Activated naive CD4-positive, alpha-beta T cell treated with anti-CD3 and anti-CD28 coated beads for 36 hours (primary cell): ENCODE measurements at regions not wholly inside any gene's neighbourhood (a gene's known extent, or its start where the extent isn't known, plus 50 kb on each side); places are given as distances from the start of the nearest gene placed in this dataset.
"Not testable (repeated sequence)": the region's sequence is repeated elsewhere in the genome, so short reads cannot be mapped to it uniquely, and the experiment has no call there.

ENCODE experiments used
- CTCF ChIA-PET: fragments of 350-600 bp; sonication (Branson Sonifier 250); formaldehyde crosslinking; loops from one replicate; lab custom pipeline; 2021; ENCODE audit warnings: antibody characterized with exemption; lab: Charles Lee
- DNase-seq: peaks from one replicate; pipeline ENCODE4 v3.0.0-alpha.2; 2020
- H3K27ac Mint-ChIP-seq: one replicate; pipeline ENCODE4 v1.8.0; 2021; ENCODE audit warnings: mild to moderate bottlenecking, mixed read lengths
- H3K27me3 Mint-ChIP-seq: one replicate; pipeline ENCODE4 v1.8.0; 2021; ENCODE audit warnings: low read depth, mixed read lengths
- H3K36me3 Mint-ChIP-seq: one replicate; pipeline ENCODE4 v1.8.0; 2021; ENCODE audit warnings: low read depth, mixed read lengths
- H3K4me1 Mint-ChIP-seq: one replicate; pipeline ENCODE4 v1.8.0; 2021; ENCODE audit warnings: low read depth, mixed read lengths
- H3K4me3 Mint-ChIP-seq: one replicate; pipeline ENCODE4 v1.8.0; 2021; ENCODE audit warnings: mild to moderate bottlenecking, moderate library complexity, mixed read lengths
- H3K9me3 Mint-ChIP-seq: one replicate; pipeline ENCODE4 v1.8.0; 2021; ENCODE audit warnings: mixed read lengths
- intact Hi-C: fragments of 100-400 bp; cut with micrococcal nuclease; formaldehyde crosslinking; loops from one replicate; pipeline ENCODE4 v1.15.1; 2023

DNA sequence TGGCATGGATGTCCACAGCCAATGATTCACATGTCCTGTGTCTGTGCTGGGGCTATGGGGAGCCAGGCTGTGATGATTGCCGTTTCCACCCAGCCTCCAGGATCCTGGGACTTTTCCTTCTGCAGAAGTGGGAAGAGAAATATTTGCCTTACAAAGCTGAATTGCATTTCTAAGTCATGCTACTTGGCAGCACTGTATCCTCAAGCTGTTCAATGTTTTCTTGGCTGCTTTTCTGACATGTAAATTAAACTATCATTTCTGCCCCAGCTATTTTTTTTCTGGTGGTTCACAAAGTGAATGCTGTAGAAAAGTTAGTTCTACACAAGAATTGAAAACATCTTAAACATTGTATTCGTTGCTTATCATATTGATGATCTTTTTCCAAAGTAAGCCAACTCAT, 51.9 kb upstream of the TCERG1L start:
- H3K27me3 Mint-ChIP-seq: peaks cover 7% of the 10 kb centered on the region
- no peak overlapping the region for H3K27ac Mint-ChIP-seq
- CTCF ChIA-PET: no interaction called here
- no peak overlapping the region for H3K4me3 Mint-ChIP-seq
- intact Hi-C loops: no loop called here
- H3K4me1 Mint-ChIP-seq: no peaks in the 10 kb centered on the region
- no peaks in the 10 kb centered on the region for H3K36me3 Mint-ChIP-seq
- DNase-seq: no peak
- H3K9me3 Mint-ChIP-seq: peaks cover 12% of the 10 kb centered on the region

DNA sequence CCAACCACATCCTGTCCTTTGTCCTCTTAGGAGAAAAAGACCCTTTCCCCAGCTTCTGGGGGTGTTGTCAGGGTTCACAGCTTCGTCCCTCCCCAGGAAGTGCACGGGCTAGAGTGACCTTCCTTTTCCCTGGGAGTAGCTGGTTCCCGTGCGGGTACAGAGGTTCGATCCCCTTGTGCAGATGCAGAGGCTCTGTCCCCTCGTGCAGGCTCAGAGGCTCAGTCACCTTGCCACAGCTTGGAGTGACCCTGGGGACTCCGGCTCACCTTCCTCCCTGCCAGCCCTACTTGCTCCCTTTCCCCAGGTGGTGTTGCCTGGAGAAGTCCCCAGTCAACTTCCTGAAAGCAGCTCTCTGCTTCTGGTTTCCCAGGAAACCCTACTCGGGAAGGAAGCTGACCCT, 60.0 kb upstream of the TCERG1L start:
- no peak for DNase-seq
- Mint-ChIP-seq H3K36me3 (no peaks in the 10 kb centered on the region), H3K9me3 (peaks cover 16% of the 10 kb centered on the region), H3K27ac (no peak overlapping the region), H3K27me3 (peaks cover 1% of the 10 kb centered on the region), H3K4me1 (no peaks in the 10 kb centered on the region), H3K4me3 (no peak overlapping the region)
- intact Hi-C loops: no loop called here
- CTCF ChIA-PET: no interaction called here

DNA sequence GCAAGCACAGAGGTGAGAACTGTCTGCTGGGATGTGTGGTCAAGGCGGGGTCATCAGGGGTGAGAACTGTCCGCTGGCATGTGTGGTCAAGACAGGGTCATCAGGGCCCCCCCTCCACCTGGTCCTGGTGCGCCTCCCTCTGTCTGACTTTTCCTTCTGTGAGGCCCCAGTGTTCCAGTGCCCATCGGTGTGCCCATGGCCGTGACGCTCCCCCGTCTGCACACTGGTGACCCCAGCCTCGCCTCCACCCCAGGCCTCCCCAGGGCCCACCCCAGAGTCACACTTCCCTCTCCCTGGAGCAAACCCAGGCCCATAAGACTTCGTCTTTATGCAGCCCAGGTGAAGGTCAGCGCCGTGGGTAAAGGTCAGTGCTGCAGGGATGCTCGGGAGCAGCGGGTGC, 70.1 kb upstream of the TCERG1L start:
- Mint-ChIP-seq H3K4me3 (no peak overlapping the region), H3K27ac (no peak overlapping the region), H3K27me3 (no peaks in the 10 kb centered on the region), H3K36me3 (no peaks in the 10 kb centered on the region), H3K4me1 (no peaks in the 10 kb centered on the region), H3K9me3 (peaks cover under 1% of the 10 kb centered on the region)
- CTCF ChIA-PET: no interaction called here
- DNase-seq: no peak
- intact Hi-C loops: no loop called here

DNA sequence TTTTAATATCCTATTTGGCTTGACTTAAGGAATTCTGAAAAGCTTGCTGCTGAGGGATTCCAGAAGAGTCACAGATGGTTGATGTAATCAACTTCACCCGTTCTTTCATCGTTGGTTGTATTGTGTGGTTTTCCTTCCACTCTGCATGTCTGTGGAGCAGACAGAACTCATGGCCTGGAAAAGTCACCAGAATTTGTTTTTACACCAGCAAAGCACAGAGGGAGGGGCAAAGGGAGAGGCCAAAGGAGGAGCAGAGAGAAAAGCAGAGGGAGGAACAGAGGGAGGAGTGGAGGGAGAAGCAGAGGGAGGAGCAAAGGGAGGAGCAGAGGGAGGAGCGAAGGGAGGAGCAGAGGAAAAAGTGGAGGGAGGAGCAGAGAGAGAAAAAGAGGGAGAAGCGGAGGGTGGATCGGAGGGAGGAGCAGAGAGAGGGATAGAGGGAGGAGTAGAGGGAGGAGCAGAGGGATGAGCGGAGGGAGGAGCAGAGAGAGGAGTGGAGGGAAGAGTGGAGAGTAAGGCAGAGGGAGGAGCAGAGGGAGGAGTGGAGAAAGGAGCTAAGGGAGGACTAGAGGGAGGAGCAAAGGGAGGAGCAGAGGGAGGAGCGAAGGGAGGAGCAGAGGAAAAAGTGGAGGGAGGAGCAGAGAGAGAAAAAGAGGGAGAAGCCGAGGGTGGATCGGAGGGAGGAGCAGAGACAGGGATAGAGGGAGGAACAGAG, 73.8 kb upstream of the TCERG1L start:
- H3K27ac Mint-ChIP-seq, H3K4me3 Mint-ChIP-seq, H3K9me3 Mint-ChIP-seq, DNase-seq, intact Hi-C loops, H3K36me3 Mint-ChIP-seq, CTCF ChIA-PET, H3K4me1 Mint-ChIP-seq, H3K27me3 Mint-ChIP-seq: not testable (repeated sequence)

DNA sequence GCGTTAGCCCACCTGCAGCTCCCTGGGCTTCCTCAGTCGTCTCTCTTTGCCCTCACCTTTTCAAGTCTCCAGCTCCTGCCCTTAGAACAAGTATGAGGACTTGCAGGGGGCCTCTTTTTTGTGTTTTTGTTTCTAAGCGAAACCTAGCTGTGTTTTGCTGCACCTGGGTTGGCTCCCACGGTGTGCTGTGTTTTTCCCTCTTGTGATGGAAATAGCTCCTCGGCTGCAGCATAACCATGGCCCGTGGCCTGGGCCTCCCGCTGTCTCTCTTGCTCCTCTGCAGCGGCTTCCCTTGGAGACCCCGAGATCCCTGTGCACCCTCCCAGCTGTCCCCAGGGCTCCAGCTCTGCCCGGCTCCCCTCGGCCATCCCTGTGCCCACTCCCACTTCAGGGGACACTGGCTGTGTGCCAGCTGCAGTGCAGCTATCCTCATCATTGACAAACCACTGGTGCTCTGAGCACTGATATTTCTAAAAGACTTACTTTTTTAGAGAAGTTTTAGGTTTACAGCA, 75.6 kb upstream of the TCERG1L start:
- Mint-ChIP-seq H3K27me3 (no peaks in the 10 kb centered on the region), H3K4me1 (no peaks in the 10 kb centered on the region), H3K36me3 (no peaks in the 10 kb centered on the region), H3K27ac (no peak overlapping the region), H3K9me3 (no peaks in the 10 kb centered on the region), H3K4me3 (no peak overlapping the region)
- intact Hi-C loops: no loop called here
- CTCF ChIA-PET: no interaction called here
- no peak for DNase-seq

DNA sequence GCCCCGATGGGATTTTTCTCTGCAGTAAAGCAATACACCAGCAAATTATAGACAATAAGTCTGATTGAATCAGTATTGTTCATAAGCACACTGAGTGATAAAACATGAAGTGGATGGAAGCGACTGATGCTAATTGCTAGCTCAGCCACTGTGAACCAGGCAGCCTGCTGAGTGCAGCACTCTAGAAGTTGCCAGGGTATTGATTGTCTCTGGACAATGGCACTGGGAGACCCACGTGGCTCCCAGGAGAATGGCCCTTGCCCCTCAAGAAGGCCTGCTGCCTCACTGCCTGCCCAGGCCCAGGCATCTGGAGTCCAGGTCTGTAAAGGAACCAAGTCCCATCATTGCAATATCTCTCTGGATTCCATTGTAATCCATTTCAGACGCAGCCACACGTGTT, 80.4 kb upstream of the TCERG1L start:
- no peaks in the 10 kb centered on the region for H3K36me3 Mint-ChIP-seq
- H3K4me3 Mint-ChIP-seq: no peak overlapping the region
- H3K27me3 Mint-ChIP-seq: no peaks in the 10 kb centered on the region
- no peaks in the 10 kb centered on the region for H3K9me3 Mint-ChIP-seq
- no peaks in the 10 kb centered on the region for H3K4me1 Mint-ChIP-seq
- no peak for DNase-seq
- CTCF ChIA-PET: no interaction called here
- no peak overlapping the region for H3K27ac Mint-ChIP-seq
- intact Hi-C loops: no loop called here

DNA sequence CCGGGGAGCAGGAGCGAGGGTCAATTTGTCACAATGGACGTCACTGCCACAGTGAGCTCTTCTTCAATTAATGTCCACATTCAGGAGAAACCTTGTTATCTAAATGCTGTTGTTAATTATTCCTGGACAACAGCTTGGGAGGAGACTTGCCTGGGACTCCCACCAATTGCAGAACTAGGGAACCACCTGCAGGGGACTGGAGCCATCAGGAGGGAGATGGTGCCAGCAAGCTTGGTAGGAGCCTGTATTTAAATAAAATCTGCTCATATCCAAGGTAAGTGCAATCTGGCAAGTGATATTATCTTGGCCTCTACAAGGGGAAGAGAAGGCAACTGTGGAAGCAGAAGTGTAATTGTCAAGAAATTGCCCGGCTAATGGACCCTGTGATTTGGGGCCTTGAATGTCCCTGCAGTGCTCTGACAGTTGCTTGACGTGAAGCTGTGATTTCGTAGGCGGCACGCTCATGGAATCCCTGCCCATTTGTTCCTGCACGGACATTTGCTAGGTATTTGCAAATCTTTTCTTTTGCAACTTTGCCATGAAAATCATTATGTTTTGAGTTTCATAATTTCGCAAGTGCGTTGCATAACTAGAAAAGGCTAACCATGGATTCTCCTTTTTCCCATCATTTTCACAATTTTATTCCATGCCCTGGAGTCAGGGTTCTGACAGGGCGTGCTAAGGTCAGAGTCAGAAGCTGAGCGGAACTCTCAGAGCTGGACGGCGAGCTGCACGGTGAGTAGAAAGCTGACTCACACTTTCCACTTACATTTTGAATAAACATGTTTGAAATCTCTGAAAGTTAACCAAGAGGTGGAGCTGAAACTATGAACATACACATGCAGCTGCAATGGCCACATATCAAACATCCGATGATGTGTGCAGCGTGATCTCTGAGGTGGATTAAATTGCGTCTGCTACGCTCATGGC, 84.9 kb upstream of the TCERG1L start:
- CTCF ChIA-PET: no interaction called here
- Mint-ChIP-seq H3K4me1 (no peaks in the 10 kb centered on the region), H3K4me3 (no peak overlapping the region), H3K27ac (no peak overlapping the region), H3K9me3 (no peaks in the 10 kb centered on the region), H3K27me3 (no peaks in the 10 kb centered on the region), H3K36me3 (no peaks in the 10 kb centered on the region)
- intact Hi-C loops: no loop called here
- no peak for DNase-seq

DNA sequence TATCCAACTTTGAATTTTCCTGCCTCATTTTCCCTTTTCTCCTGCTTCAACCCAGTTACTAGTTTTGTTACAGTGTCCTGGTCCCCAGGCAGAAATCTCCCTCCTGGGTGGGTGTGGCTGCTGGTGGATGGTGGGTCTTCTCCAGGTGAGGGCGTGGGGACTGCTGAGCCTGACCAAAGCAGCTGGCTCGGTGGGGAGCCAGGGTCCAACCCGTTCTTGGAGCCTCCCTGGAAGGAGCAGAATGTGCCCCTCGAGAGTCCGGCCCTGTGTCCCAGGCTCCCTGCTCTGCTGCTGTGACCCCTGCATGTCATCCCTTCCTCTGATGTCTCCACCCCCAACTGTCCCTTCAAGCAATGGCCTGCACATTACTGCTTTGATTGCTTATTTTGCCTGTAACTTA, 86.6 kb upstream of the TCERG1L start:
- DNase-seq: no peak
- Mint-ChIP-seq H3K27ac (no peak overlapping the region), H3K27me3 (no peaks in the 10 kb centered on the region), H3K9me3 (no peaks in the 10 kb centered on the region), H3K4me3 (no peak overlapping the region), H3K36me3 (no peaks in the 10 kb centered on the region), H3K4me1 (no peaks in the 10 kb centered on the region)
- intact Hi-C loops: no loop called here
- CTCF ChIA-PET: no interaction called here

DNA sequence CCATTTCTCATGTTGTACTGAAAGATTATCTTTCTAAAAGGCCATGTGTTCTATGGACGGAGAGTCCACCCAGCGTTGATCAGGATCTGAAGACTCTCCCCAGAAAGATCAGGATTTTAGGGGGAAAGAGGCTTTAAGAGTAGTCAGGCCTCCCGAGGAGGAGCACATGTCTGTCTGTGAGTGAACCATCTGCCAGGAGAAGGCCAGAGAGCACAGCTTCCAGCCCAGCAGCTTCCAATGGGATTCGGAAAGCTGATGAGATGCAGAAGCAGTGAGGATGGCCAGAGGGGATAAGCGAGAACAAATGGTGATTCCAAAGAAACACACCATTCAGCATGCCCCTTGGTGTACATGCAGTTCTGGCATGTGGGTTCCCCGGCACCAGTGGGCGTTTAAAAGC, 88.5 kb upstream of the TCERG1L start:
- H3K36me3 Mint-ChIP-seq: no peaks in the 10 kb centered on the region
- CTCF ChIA-PET: interaction anchor here (0.6 kb wide), 1 partner anchor 106 kb away, joined by 6 read pairs; no protein-coding TSS in a partner anchor
- intact Hi-C loops: no loop called here

DNA sequence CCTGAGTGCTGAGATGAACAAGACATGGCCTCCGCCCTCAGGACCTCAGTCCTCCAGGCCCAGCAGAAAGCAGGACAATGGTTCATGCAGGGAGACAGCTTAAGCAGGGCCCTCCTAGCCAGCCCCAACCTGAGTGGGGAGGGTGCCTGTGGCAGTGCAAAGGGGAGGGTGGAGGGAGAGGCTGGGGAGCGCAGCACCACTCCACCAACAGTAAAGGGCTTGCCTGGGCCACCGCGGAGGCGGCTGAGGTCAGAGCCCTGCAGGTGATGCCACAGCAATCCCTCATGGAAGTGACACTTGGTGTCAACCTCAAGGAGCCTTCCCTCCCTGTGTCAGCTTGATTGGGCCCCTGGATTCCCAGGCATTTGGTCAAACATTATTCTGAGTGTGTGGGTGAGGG, 89.0 kb upstream of the TCERG1L start:
- intact Hi-C loops: no loop called here
- Mint-ChIP-seq H3K36me3 (no peaks in the 10 kb centered on the region), H3K4me1 (no peaks in the 10 kb centered on the region), H3K9me3 (no peaks in the 10 kb centered on the region), H3K4me3 (no peak overlapping the region), H3K27me3 (no peaks in the 10 kb centered on the region), H3K27ac (no peak overlapping the region)
- CTCF ChIA-PET: interaction anchor here (0.6 kb wide), 1 partner anchor 106 kb away, joined by 6 read pairs; no protein-coding TSS in a partner anchor
- no peak for DNase-seq

More for the DNA sequence above, 88.5 kb upstream of the TCERG1L start:
- no peaks in the 10 kb centered on the region for H3K9me3 Mint-ChIP-seq
- no peaks in the 10 kb centered on the region for H3K4me1 Mint-ChIP-seq
- no peak overlapping the region for H3K27ac Mint-ChIP-seq
- no peak overlapping the region for H3K4me3 Mint-ChIP-seq
- H3K27me3 Mint-ChIP-seq: no peaks in the 10 kb centered on the region
- no peak for DNase-seq

DNA sequence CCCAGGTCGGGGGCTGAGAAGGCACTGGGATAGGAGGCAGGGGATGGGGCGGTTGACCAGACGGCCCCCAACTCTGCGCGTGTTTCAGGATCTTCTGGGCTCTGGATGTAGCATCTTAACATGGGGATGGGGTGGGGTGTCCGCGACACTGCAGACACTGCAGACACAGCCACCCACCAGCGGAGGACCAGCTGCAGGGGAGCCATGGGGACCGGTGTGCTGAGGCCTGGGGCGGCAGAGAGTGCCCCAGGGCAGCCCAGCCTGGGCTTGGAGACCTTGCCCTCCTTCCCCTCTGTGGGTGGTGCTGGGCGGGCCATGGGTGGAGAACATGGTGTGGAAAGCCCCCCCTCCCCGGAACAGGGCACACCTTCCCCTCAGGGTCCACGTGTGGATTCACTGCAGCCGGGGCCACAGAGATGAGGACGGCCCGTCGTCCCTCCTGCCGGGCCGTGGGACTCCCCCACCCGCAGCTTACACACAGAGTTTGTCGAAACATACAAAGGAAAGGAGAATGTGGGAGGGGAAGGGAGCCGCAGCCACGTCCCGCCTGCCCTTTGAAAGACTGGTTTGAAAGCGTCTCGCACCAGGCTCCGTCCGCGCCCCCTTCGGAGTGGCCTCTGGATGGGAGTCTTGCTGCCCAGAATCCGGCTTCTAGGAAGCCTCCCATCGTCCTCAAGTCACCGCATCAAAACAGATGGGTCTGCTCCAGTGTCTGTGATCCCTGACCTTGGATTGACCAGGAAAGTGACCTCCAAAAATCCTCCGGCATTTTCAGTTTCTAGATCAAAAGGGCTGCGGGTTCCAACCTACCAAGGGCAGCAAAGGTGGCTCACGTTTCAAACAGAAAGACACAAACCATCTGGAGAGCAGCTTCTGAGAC, 91.5 kb upstream of the TCERG1L start:
- CTCF ChIA-PET: no interaction called here
- no peak overlapping the region for H3K27ac Mint-ChIP-seq
- H3K27me3 Mint-ChIP-seq: no peaks in the 10 kb centered on the region
- H3K36me3 Mint-ChIP-seq: no peaks in the 10 kb centered on the region
- H3K9me3 Mint-ChIP-seq: no peaks in the 10 kb centered on the region
- DNase-seq: no peak
- no peaks in the 10 kb centered on the region for H3K4me1 Mint-ChIP-seq
- H3K4me3 Mint-ChIP-seq: no peak overlapping the region
- intact Hi-C loops: no loop called here

DNA sequence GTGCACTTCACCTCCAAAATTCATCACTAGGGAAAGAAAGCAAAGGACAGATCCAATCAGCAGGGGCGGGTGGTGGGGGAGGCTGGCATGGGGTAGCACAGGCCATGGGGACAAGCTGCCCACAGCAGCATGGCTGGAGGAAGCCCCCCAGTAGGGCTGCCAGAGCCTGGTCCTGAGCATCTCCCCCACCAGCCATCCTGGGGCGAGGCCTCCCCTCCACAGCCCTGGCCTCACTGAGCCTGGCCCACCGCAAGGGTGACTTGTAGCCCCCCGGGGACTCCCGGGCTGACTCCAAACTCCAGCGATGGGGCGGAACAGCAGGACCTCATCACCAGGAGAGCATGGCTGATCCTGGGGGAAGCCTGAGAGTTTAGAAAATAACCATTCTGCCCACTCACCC, 92.4 kb upstream of the TCERG1L start:
- Mint-ChIP-seq H3K27ac (no peak overlapping the region), H3K9me3 (no peaks in the 10 kb centered on the region), H3K4me1 (no peaks in the 10 kb centered on the region), H3K27me3 (no peaks in the 10 kb centered on the region), H3K36me3 (no peaks in the 10 kb centered on the region), H3K4me3 (no peak overlapping the region)
- intact Hi-C loops: no loop called here
- DNase-seq: no peak
- CTCF ChIA-PET: no interaction called here
